HG03460 (cell line): ENCODE measurements at regions not wholly inside any gene's neighbourhood (a gene's known extent, or its start where the extent isn't known, plus 50 kb on each side); places are given as distances from the start of the nearest gene placed in this dataset.
A peak's percentile ranks its signal among the peaks of the same experiment; 100 is the strongest.
"Not testable (repeated sequence)": the region's sequence is repeated elsewhere in the genome, so short reads cannot be mapped to it uniquely, and the experiment has no call there.

ENCODE experiments used
- ATAC-seq: cut with Tn5 transposase; IDR thresholded peaks from one replicate; pipeline ENCODE4 v1.9.1; 2021; ENCODE audit not compliant: unreplicated experiment

- ATAC-seq, result no peak
Observed at GRCh38 chr13:23007426-23007825, 173.4 kb upstream of the SGCG start.

GRCh38 chr13:23018143-23018542 lies 162.6 kb upstream of the SGCG start:
- no peak for ATAC-seq

- peak; percentile 84 for ATAC-seq
Observed at GRCh38 chr13:23020246-23020843, 160.4 kb upstream of the SGCG start.

GRCh38 chr13:23021906-23022305 lies 158.9 kb upstream of the SGCG start:
- no peak for ATAC-seq

GRCh38 chr13:23022704-23023103 lies 158.1 kb upstream of the SGCG start:
- ATAC-seq, result no peak

- no peak for ATAC-seq
Observed at GRCh38 chr13:23025864-23026608, 154.7 kb upstream of the SGCG start.

GRCh38 chr13:23039266-23039935 lies 141.4 kb upstream of the SGCG start:
- ATAC-seq, result no peak

- ATAC-seq, result no peak
Observed at GRCh38 chr13:23042181-23042580, 138.6 kb upstream of the SGCG start.

GRCh38 chr13:23044906-23045305 lies 135.9 kb upstream of the SGCG start:
- ATAC-seq, result no peak

- ATAC-seq, result no peak
Observed at GRCh38 chr13:23050126-23050525, 130.7 kb upstream of the SGCG start.

GRCh38 chr13:23053711-23054110 lies 127.1 kb upstream of the SGCG start:
- ATAC-seq, result not testable (repeated sequence)

GRCh38 chr13:23059173-23059572 lies 121.6 kb upstream of the SGCG start:
- ATAC-seq, result no peak

- no peak for ATAC-seq
Observed at GRCh38 chr13:23060959-23061358, 119.8 kb upstream of the SGCG start.

GRCh38 chr13:23067129-23067528 lies 113.7 kb upstream of the SGCG start:
- no peak for ATAC-seq

- no peak for ATAC-seq
Observed at GRCh38 chr13:23069566-23069965, 111.2 kb upstream of the SGCG start.

GRCh38 chr13:23074075-23074828 lies 106.5 kb upstream of the SGCG start:
- no peak for ATAC-seq

GRCh38 chr13:23081220-23081619 lies 99.6 kb upstream of the SGCG start:
- ATAC-seq, result no peak

GRCh38 chr13:23081901-23082300 lies 98.9 kb upstream of the SGCG start:
- ATAC-seq, result no peak

- ATAC-seq, result no peak
Observed at GRCh38 chr13:23086968-23087623, 93.7 kb upstream of the SGCG start.

GRCh38 chr13:23087880-23088279 lies 92.9 kb upstream of the SGCG start:
- no peak for ATAC-seq
